SJCRH30 (cell line): ENCODE measurements at regions not wholly inside any gene's neighbourhood (a gene's known extent, or its start where the extent isn't known, plus 50 kb on each side); places are given as distances from the start of the nearest gene placed in this dataset.

ENCODE experiments used
- DNase-seq, 2 experiments: peaks; one replicate each; pipeline ENCODE4 v3.0.0-alpha.2; 2015 to 2020
- H3K27ac ChIP-seq: fragments of 250-450 bp; sonication (Bioruptor Pico); 2 replicates; pipeline ENCODE4 v1.5.1; 2020; ENCODE audit warnings: mild to moderate bottlenecking, moderate library complexity
- H3K27me3 ChIP-seq: fragments of 250-450 bp; sonication (Bioruptor Pico); 2 replicates; pipeline ENCODE4 v1.5.1; 2020; ENCODE audit warnings: mild to moderate bottlenecking, moderate library complexity
- H3K36me3 ChIP-seq: fragments of 250-450 bp; sonication (Bioruptor Pico); 2 replicates; pipeline ENCODE4 v1.5.1; 2020; ENCODE audit warnings: mild to moderate bottlenecking, moderate library complexity
- H3K4me1 ChIP-seq: fragments of 250-450 bp; sonication (Bioruptor Pico); 2 replicates; pipeline ENCODE4 v1.5.1; 2020; ENCODE audit warnings: mild to moderate bottlenecking, moderate library complexity
- H3K4me3 ChIP-seq: fragments of 250-450 bp; sonication (Bioruptor Pico); 2 replicates; pipeline ENCODE4 v1.5.1; 2020; ENCODE audit warnings: mild to moderate bottlenecking, moderate library complexity
- H3K9me3 ChIP-seq: fragments of 250-450 bp; sonication (Bioruptor Pico); replicated peaks from 2 replicates; pipeline ENCODE4 v1.5.1; 2020; ENCODE audit warnings: mild to moderate bottlenecking, moderate library complexity

GRCh38 chr4:137238456-137239162 is 293.7 kb downstream of the PCDH18 start:
- Histone ChIP-seq H3K27ac (no peak overlapping the region), H3K4me3 (no peak overlapping the region), H3K4me1 (0 out of 2 replicates have a peak, but pooled peaks cover 2% of the 10 kb centered on the region), H3K9me3 (no peaks in the 10 kb centered on the region), H3K27me3 (no peaks in the 10 kb centered on the region), H3K36me3 (no peaks in the 10 kb centered on the region)
- DNase-seq, result peak; percentile 17 to 62

- no peaks in the 10 kb centered on the region for H3K27me3 ChIP-seq
- no peaks in the 10 kb centered on the region for H3K36me3 ChIP-seq
- H3K4me3 ChIP-seq, result no peak overlapping the region
- DNase-seq, result peak in 1 of 2 experiments; percentile 25
- H3K27ac ChIP-seq, result no peak overlapping the region
- no peaks in the 10 kb centered on the region for H3K9me3 ChIP-seq
- H3K4me1 ChIP-seq, result no peaks in the 10 kb centered on the region
These were observed 305.4 kb downstream of the PCDH18 start for GRCh38 chr4:137226900-137227299.

GRCh38 chr4:137226221-137226620 is 306.1 kb downstream of the PCDH18 start:
- Histone ChIP-seq H3K27ac (no peak overlapping the region), H3K9me3 (no peaks in the 10 kb centered on the region), H3K27me3 (no peaks in the 10 kb centered on the region), H3K36me3 (no peaks in the 10 kb centered on the region), H3K4me1 (no peaks in the 10 kb centered on the region), H3K4me3 (no peak overlapping the region)
- DNase-seq, result no peak

GRCh38 chr4:137213372-137214173 is 318.7 kb downstream of the PCDH18 start:
- Histone ChIP-seq H3K36me3 (no peaks in the 10 kb centered on the region), H3K27me3 (no peaks in the 10 kb centered on the region), H3K27ac (no peak overlapping the region), H3K9me3 (no peaks in the 10 kb centered on the region), H3K4me3 (no peak overlapping the region), H3K4me1 (0 out of 2 replicates have a peak, but pooled peaks cover 4% of the 10 kb centered on the region)
- DNase-seq, result no peak

- Histone ChIP-seq H3K27me3 (no peaks in the 10 kb centered on the region), H3K4me1 (0 out of 2 replicates have a peak, but pooled peaks cover 4% of the 10 kb centered on the region), H3K4me3 (no peak overlapping the region), H3K27ac (no peak overlapping the region), H3K36me3 (no peaks in the 10 kb centered on the region), H3K9me3 (no peaks in the 10 kb centered on the region)
- peak in 1 of 2 experiments; percentile 16 for DNase-seq
These were observed 319.7 kb downstream of the PCDH18 start for GRCh38 chr4:137212601-137213000.

- Histone ChIP-seq H3K4me1 (0 out of 2 replicates have a peak, but pooled peaks cover 4% of the 10 kb centered on the region), H3K27ac (no peak overlapping the region), H3K36me3 (no peaks in the 10 kb centered on the region), H3K9me3 (no peaks in the 10 kb centered on the region), H3K4me3 (no peak overlapping the region), H3K27me3 (no peaks in the 10 kb centered on the region)
- DNase-seq, result no peak
These were observed 323.1 kb downstream of the PCDH18 start for GRCh38 chr4:137209240-137209639.

GRCh38 chr4:137206781-137207180 is 325.5 kb downstream of the PCDH18 start:
- Histone ChIP-seq H3K9me3 (no peaks in the 10 kb centered on the region), H3K36me3 (no peaks in the 10 kb centered on the region), H3K4me3 (no peak overlapping the region), H3K27ac (no peak overlapping the region), H3K27me3 (no peaks in the 10 kb centered on the region), H3K4me1 (no peaks in the 10 kb centered on the region)
- no peak for DNase-seq

- no peak overlapping the region for H3K27ac ChIP-seq
- no peak for DNase-seq
- no peaks in the 10 kb centered on the region for H3K27me3 ChIP-seq
- H3K4me3 ChIP-seq, result no peak overlapping the region
- no peaks in the 10 kb centered on the region for H3K4me1 ChIP-seq
- no peaks in the 10 kb centered on the region for H3K9me3 ChIP-seq
- no peaks in the 10 kb centered on the region for H3K36me3 ChIP-seq
These were observed 328.7 kb downstream of the PCDH18 start for GRCh38 chr4:137203601-137204000.

- H3K27ac ChIP-seq, result no peak overlapping the region
- H3K36me3 ChIP-seq, result no peaks in the 10 kb centered on the region
- H3K27me3 ChIP-seq, result no peaks in the 10 kb centered on the region
- no peak overlapping the region for H3K4me3 ChIP-seq
- H3K9me3 ChIP-seq, result no peaks in the 10 kb centered on the region
- H3K4me1 ChIP-seq, result no peaks in the 10 kb centered on the region
- DNase-seq, result no peak
These were observed 332.0 kb downstream of the PCDH18 start for GRCh38 chr4:137200322-137200721.

- no peaks in the 10 kb centered on the region for H3K27me3 ChIP-seq
- DNase-seq, result no peak
- H3K4me1 ChIP-seq, result no peaks in the 10 kb centered on the region
- H3K36me3 ChIP-seq, result no peaks in the 10 kb centered on the region
- no peak overlapping the region for H3K27ac ChIP-seq
- no peaks in the 10 kb centered on the region for H3K9me3 ChIP-seq
- H3K4me3 ChIP-seq, result no peak overlapping the region
These were observed 333.5 kb downstream of the PCDH18 start for GRCh38 chr4:137198791-137199190.

GRCh38 chr4:137194670-137195069 is 337.6 kb downstream of the PCDH18 start:
- Histone ChIP-seq H3K4me1 (no peaks in the 10 kb centered on the region), H3K36me3 (no peaks in the 10 kb centered on the region), H3K4me3 (no peak overlapping the region), H3K27me3 (no peaks in the 10 kb centered on the region), H3K27ac (no peak overlapping the region), H3K9me3 (no peaks in the 10 kb centered on the region)
- DNase-seq, result no peak

- Histone ChIP-seq H3K27me3 (no peaks in the 10 kb centered on the region), H3K36me3 (no peaks in the 10 kb centered on the region), H3K4me3 (no peak overlapping the region), H3K27ac (no peak overlapping the region), H3K9me3 (no peaks in the 10 kb centered on the region), H3K4me1 (no peaks in the 10 kb centered on the region)
- DNase-seq, result no peak
These were observed 338.7 kb downstream of the PCDH18 start for GRCh38 chr4:137193564-137193963.

GRCh38 chr4:137181293-137181899 is 350.9 kb downstream of the PCDH18 start:
- H3K4me3 ChIP-seq, result no peak overlapping the region
- H3K27ac ChIP-seq, result no peak overlapping the region
- no peaks in the 10 kb centered on the region for H3K9me3 ChIP-seq
- H3K27me3 ChIP-seq, result no peaks in the 10 kb centered on the region
- no peak for DNase-seq
- peaks cover 5% of the 10 kb centered on the region; the same call in 1 of the 2 replicates for H3K4me1 ChIP-seq
- no peaks in the 10 kb centered on the region for H3K36me3 ChIP-seq

- Histone ChIP-seq H3K4me3 (no peak overlapping the region), H3K27ac (no peak overlapping the region), H3K9me3 (no peaks in the 10 kb centered on the region), H3K36me3 (no peaks in the 10 kb centered on the region), H3K4me1 (no peaks in the 10 kb centered on the region), H3K27me3 (no peaks in the 10 kb centered on the region)
- DNase-seq, result no peak
These were observed 351.9 kb downstream of the PCDH18 start for GRCh38 chr4:137180349-137180748.

- H3K4me1 ChIP-seq, result no peaks in the 10 kb centered on the region
- H3K27me3 ChIP-seq, result no peaks in the 10 kb centered on the region
- no peak overlapping the region for H3K4me3 ChIP-seq
- no peaks in the 10 kb centered on the region for H3K9me3 ChIP-seq
- H3K36me3 ChIP-seq, result no peaks in the 10 kb centered on the region
- H3K27ac ChIP-seq, result no peak overlapping the region
- no peak for DNase-seq
These were observed 375.5 kb downstream of the PCDH18 start for GRCh38 chr4:137156807-137157206.
